GM13976 (cell line): ENCODE measurements at regions not wholly inside any gene's neighbourhood (a gene's known extent, or its start where the extent isn't known, plus 50 kb on each side); places are given as distances from the start of the nearest gene placed in this dataset.

Experiments used
- DNase-seq: peaks from one replicate; pipeline ENCODE4 v3.0.0; 2012; ENCODE audit warnings: low spot score
- in situ Hi-C: fragments of 300-500 bp; cut with MboI; formaldehyde crosslinking; loops from one replicate; pipeline ENCODE4 v1.12.0; 2022; ENCODE audit warnings: low sequenced_read_pairs, mixed read lengths, inconsistent platforms; ENCODE audit not compliant: unreplicated experiment
- TF ChIP-seq, protein P1 (sequence below): IDR thresholded peaks from 2 replicates; pipeline ENCODE4 v1.5.1; 2012; ENCODE audit warnings: borderline replicate concordance, mild to moderate bottlenecking; ENCODE audit not compliant: insufficient read depth; ENCODE audit errors: extremely low read depth, missing control alignments, control extremely low read depth

DNA sequence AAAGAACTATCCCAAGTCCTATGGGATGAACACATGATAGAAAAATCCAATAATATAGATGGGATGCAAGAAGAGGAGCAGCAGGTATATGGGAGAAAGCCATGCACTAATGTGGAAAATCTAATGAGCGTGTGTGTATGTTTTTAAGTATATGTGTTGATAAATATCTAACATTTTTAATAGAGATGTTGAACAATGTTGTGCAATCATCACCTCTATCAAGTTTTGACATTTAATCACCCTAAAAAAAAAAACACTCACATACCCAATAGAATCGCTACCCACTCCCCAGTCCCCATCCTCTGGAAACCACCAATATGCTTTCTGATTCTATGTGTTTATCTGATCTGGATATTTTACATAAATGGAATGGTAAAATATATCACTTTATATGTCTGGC, 983.7 kb downstream of the SUCLG1 start:
- in situ Hi-C loops, result no loop called here
- TF ChIP-seq, protein P1, sequence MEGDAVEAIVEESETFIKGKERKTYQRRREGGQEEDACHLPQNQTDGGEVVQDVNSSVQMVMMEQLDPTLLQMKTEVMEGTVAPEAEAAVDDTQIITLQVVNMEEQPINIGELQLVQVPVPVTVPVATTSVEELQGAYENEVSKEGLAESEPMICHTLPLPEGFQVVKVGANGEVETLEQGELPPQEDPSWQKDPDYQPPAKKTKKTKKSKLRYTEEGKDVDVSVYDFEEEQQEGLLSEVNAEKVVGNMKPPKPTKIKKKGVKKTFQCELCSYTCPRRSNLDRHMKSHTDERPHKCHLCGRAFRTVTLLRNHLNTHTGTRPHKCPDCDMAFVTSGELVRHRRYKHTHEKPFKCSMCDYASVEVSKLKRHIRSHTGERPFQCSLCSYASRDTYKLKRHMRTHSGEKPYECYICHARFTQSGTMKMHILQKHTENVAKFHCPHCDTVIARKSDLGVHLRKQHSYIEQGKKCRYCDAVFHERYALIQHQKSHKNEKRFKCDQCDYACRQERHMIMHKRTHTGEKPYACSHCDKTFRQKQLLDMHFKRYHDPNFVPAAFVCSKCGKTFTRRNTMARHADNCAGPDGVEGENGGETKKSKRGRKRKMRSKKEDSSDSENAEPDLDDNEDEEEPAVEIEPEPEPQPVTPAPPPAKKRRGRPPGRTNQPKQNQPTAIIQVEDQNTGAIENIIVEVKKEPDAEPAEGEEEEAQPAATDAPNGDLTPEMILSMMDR, result no peak
- no peak for DNase-seq

DNA sequence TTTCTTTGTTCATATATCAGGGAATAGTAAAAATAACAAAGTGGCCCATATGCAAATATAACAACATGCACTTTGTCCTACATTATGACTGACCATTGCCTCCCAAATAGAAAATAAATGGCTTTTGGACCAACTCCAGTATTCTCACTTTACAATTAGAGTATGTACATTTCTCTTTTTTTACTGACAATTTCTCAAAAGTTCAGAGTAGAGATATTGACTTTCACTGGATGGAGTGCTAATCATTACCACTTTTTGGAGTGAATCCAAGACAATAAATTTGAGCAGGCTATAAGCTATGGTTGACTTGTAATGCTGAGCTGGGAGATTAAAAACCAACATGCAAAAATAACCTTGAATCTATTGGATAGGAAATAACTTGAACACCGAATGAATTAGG, 987.4 kb downstream of the SUCLG1 start:
- DNase-seq, result no peak
- in situ Hi-C loops, result no loop called here
- TF ChIP-seq, protein P1, result no peak

DNA sequence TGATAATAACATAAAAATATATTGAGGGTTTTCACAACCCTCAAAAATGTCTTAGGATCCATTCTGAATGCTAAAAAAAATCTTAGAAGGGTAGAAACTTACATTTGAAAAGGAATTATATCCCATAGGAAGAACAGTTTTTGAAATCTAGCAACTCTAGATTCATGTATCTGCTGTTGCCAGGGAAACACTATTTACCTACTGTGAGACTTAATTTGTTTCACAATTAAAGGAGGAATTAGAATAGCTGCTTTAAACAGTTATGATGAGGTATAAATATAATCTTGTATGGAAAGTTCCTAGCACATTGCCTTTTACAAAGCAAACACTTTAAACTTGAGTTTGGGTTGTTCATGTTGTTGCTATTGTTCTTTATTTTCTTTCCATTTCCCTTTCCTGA, 988.2 kb downstream of the SUCLG1 start:
- in situ Hi-C loops, result no loop called here
- TF ChIP-seq, protein P1, result no peak
- no peak for DNase-seq

DNA sequence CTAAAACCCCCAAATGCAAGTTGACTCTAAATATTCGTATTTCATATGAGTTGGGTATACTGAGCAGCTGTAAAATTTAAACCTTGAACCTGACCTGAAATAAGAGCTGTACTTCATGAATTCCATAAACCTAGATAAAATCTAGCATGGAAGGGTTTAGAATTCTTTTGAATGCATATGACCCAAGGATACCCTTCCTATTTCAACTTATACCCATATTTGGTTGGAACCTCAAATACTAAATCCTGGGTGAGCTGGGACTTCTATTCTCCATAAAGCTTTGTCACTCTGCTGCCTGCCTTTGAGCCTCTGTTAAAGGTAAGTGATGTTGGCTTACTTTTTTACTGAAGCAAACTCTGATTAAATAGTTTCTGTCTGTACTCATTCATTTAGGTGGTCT, 994.6 kb downstream of the SUCLG1 start:
- no peak for DNase-seq

DNA sequence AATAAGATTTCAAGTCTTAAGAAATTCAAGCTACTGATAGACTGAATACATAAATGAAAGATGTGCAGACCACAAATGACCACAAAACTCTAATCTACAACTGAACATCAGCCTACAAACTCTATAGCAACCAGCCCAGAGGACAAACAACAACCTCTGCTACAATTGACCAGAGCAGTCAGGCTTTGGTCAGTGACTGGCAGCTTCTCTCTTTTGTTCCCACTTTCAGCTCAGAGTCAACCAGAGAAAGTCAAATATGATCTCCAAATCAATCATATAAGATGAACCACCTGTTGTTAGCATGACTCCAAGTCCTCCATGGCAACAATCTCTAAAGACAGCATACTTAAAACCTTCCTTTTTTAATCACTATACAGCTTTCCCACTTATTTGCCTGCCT, 996.2 kb downstream of the SUCLG1 start:
- TF ChIP-seq, protein P1, result no peak
- no peak for DNase-seq
- in situ Hi-C loops, result no loop called here

More for the DNA sequence above, 994.6 kb downstream of the SUCLG1 start:
- in situ Hi-C loops, result no loop called here
- TF ChIP-seq, protein P1, result no peak

DNA sequence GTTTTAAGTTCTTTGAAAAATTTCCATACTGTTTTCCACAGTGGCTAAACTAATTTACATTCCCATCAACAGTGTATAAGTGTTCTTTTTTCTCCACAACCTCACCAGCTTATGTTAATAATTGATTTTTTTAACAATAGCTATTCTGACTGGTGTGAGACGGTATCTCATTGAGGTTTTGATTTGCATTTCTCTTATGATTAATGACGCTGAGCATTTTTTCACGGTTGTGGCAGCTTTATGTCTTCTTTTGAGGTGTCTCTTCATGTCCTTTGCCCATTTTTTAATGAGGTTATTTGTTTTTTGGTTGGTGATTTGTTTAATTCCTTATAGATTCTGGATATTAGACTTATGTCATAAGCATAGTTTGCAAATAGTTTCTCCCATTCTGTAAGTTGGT, 997.9 kb downstream of the SUCLG1 start:
- no peak for DNase-seq
- in situ Hi-C loops, result no loop called here
- TF ChIP-seq, protein P1, result no peak

DNA sequence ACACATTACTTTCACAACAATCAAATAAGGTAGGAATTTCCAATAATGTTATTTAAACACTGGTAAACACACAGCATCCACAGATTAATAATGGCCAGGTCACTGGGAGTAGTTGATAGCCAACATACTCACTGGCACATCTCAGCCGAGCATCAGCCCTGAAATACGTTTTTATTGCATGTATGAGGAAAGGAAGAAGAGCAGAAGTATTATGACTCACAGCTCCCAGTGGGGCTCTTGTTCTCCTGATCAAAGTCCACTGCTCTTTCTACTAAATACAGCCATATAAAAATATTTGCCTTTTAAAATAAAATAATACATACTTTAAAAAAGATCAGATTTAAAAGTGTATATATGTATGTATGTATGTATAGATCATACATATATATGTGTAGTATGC, 999.6 kb downstream of the SUCLG1 start:
- in situ Hi-C loops, result no loop called here
- TF ChIP-seq, protein P1, result no peak
- no peak for DNase-seq
